HG02571 (cell line): ENCODE measurements at regions not wholly inside any gene's neighbourhood (a gene's known extent, or its start where the extent isn't known, plus 50 kb on each side); places are given as distances from the start of the nearest gene placed in this dataset.

Experiments used
- ATAC-seq: cut with Tn5 transposase; IDR thresholded peaks from one replicate; pipeline ENCODE4 v1.9.1; 2021; ENCODE audit warnings: mild to moderate bottlenecking, moderate library complexity; ENCODE audit not compliant: unreplicated experiment

- no peak for ATAC-seq
These were observed 235.3 kb downstream of the SEC14L1 start for GRCh38 chr17:77375917-77376651.

GRCh38 chr17:77376795-77377709 lies 236.3 kb downstream of the SEC14L1 start:
- no peak for ATAC-seq

- no peak for ATAC-seq
These were observed 237.0 kb downstream of the SEC14L1 start for GRCh38 chr17:77377710-77378235.

GRCh38 chr17:77378318-77379064 lies 237.7 kb downstream of the SEC14L1 start:
- no peak for ATAC-seq

- no peak for ATAC-seq
These were observed 238.3 kb downstream of the SEC14L1 start for GRCh38 chr17:77379065-77379428.

GRCh38 chr17:77379832-77380231 lies 239.1 kb downstream of the SEC14L1 start:
- ATAC-seq: no peak

- ATAC-seq: no peak
These were observed 239.8 kb downstream of the SEC14L1 start for GRCh38 chr17:77380395-77381184.

GRCh38 chr17:77381185-77381700 lies 240.5 kb downstream of the SEC14L1 start:
- no peak for ATAC-seq

- no peak for ATAC-seq
These were observed 241.0 kb downstream of the SEC14L1 start for GRCh38 chr17:77381731-77382130.

- ATAC-seq: no peak
These were observed 241.7 kb downstream of the SEC14L1 start for GRCh38 chr17:77382356-77382911.

- ATAC-seq: no peak
These were observed 242.3 kb downstream of the SEC14L1 start for GRCh38 chr17:77382966-77383612.

- ATAC-seq: no peak
These were observed 243.1 kb downstream of the SEC14L1 start for GRCh38 chr17:77383613-77384608.

- no peak for ATAC-seq
These were observed 245.2 kb downstream of the SEC14L1 start for GRCh38 chr17:77385750-77386501.

- no peak for ATAC-seq
These were observed 245.9 kb downstream of the SEC14L1 start for GRCh38 chr17:77386502-77387192.

- ATAC-seq: no peak
These were observed 247.1 kb downstream of the SEC14L1 start for GRCh38 chr17:77387891-77388290.

GRCh38 chr17:77388384-77389306 lies 247.9 kb downstream of the SEC14L1 start:
- no peak for ATAC-seq
